Heart right ventricle (tissue), 16 donors: ENCODE measurements at regions not wholly inside any gene's neighbourhood (a gene's known extent, or its start where the extent isn't known, plus 50 kb on each side); places are given as distances from the start of the nearest gene placed in this dataset.

Source experiments
- ATAC-seq, 8 donors: fragments of 200-7000 bp; cut with Tn5 transposase; one replicate each; pipeline ENCODE4 v1.9.1; 2020; ENCODE audit warnings: mild to moderate bottlenecking in 8 of 8, moderate library complexity in 8 of 8, moderate number of reproducible peaks in 1 of 8
- DNase-seq, 2 donors: peaks; one replicate each; pipeline ENCODE4 v3.0.0-alpha.2; 2020
- H3K27ac ChIP-seq, 10 donors: fragments of 200-600 bp; sonication (generic) in 2 of 10; one replicate each; pipeline versions ENCODE4 v1.5.0 to v1.8.0; 2020 to 2022; ENCODE audit warnings: mild to moderate bottlenecking in 3 of 10
- H3K27me3 ChIP-seq, 7 donors: fragments of 200-600 bp; one replicate each; pipeline ENCODE4 v1.8.0; 2021 to 2022; ENCODE audit warnings: mild to moderate bottlenecking in 2 of 7
- H3K36me3 ChIP-seq, 9 donors: fragments of 200-600 bp; sonication (generic) in 1 of 9; one replicate each; pipeline versions ENCODE4 v1.5.0 to v1.8.0; 2020 to 2022; ENCODE audit warnings: mild to moderate bottlenecking in 2 of 9
- H3K4me1 ChIP-seq, 9 donors: fragments of 200-600 bp; sonication (generic) in 1 of 9; one replicate each; pipeline versions ENCODE4 v1.5.0 to v1.8.0; 2020 to 2022; ENCODE audit warnings: mild to moderate bottlenecking in 4 of 9
- H3K4me3 ChIP-seq, 10 donors: fragments of 200-600 bp; sonication (generic) in 2 of 10; one replicate each; pipeline versions ENCODE4 v1.5.0 to v1.8.0; 2020 to 2022; ENCODE audit warnings: mild to moderate bottlenecking in 7 of 10, moderate library complexity in 2 of 10
- H3K9me3 ChIP-seq, 11 donors: fragments of 200-600 bp in 10 of 11; sonication (generic) in 2 of 11; one replicate each; pipeline versions ENCODE4 v1.5.0 to v1.8.0; 2013 to 2022; ENCODE audit warnings: mild to moderate bottlenecking in 2 of 11, control low read depth in 1 of 11, moderate library complexity in 1 of 11
- CTCF ChIP-seq, 9 donors: fragments of 200-600 bp; sonication (generic) in 2 of 9; IDR thresholded peaks; one replicate each; pipeline versions ENCODE4 v1.5.0 to v1.8.0; 2021 to 2022; ENCODE audit warnings: antibody characterized with exemption in 9 of 9, mild to moderate bottlenecking in 5 of 9, moderate library complexity in 1 of 9
- WGBS, 2 donors: extraction: QIAGEN DNeasy Blood & Tissue Kit; methylation state at CpG; one replicate each; pipeline ENCODE4 v1.1.7; 2013; ENCODE audit warnings: inconsistent platforms in 1 of 2; 5-methylcytosine and 5-hydroxymethylcytosine counted together
- intact Hi-C, 10 donors: fragments of 100-400 bp; cut with DNase I; formaldehyde crosslinking; loops; one replicate each; pipeline versions ENCODE4 v1.11.1 to v1.14.2; 2022
- donor health status: Arrhythmogenic right ventricular cardiomyopathy.
- donor health status: ischemic (EF 13 %, LVEDD 7.1; RV severe dilation, severe dysfunction).
- donor health status: healthy with polysubstance abuse.
- donor health status: DM: no; HTN: yes; CAD: no.
- donor health status: DM: no; HTN: no; CAD: no.
- donor health status: ischemic (EF 25% LVEDD 6.9; RV normal size, moderate dysfunction).
- donor health status: ischemic (EF 25% LVEDD 5.7; RV mildly dilated, moderate dysfunction).
- donor health status: healthy.
- donor health status: DM: yes; HTN: yes; CAD: no.
- donor health status: Ischemic cardiomyopathy.
- donor health status: ischemic (EF 35%, LVEDD 5.7; RV mildly dilated, moderate dysfunction).
- donor health status: nonischemic (EF 11% LVEDD 7.7; RV severe dilation, severe dysfunction).
- donor health status: DM: yes; HTN: yes; CAD: no.
- donor health status: PGD.
- donor health status: ischemic (EF 29% LVEDD 5.4; RV normal size, mild dysfunction).
- donor health status: nonischemic (EF 23%, LVEDD 6.1; RV moderate dilation, normal function).

GRCh38 chr3:17932136-17932771 is 189.8 kb upstream of the TBC1D5 start:
- no peaks in the 10 kb centered on the region for H3K36me3 ChIP-seq
- H3K4me3 ChIP-seq: no peak overlapping the region
- 57 to 66% methylated on average over 2 of the region's 2 CpGs for WGBS, 2 donors
- peaks cover 0 to 6% (median 0%) of the 10 kb centered on the region in 9 donors for H3K4me1 ChIP-seq
- H3K27me3 ChIP-seq: peaks cover 0 to 5% (median 0%) of the 10 kb centered on the region in 7 donors
- no peak overlapping the region for H3K27ac ChIP-seq
- ATAC-seq (no peak), DNase-seq (no peak)
- intact Hi-C loops: no loop called here
- no peak for TF ChIP-seq CTCF (IDR thresholded peaks at IDR 0.05)
- peaks cover 0 to 8% (median 0%) of the 10 kb centered on the region in 11 donors for H3K9me3 ChIP-seq

GRCh38 chr3:17931131-17931530 is 188.7 kb upstream of the TBC1D5 start:
- 90 to 97% methylated on average over 1 of the region's 1 CpG for WGBS, 2 donors
- ATAC-seq (no peak), DNase-seq (no peak)
- Histone ChIP-seq H3K27ac (no peak overlapping the region), H3K4me1 (peaks cover 0 to 5% (median 0%) of the 10 kb centered on the region in 9 donors), H3K27me3 (peaks cover 0 to 5% (median 0%) of the 10 kb centered on the region in 7 donors), H3K9me3 (peaks cover 0 to 8% (median 0%) of the 10 kb centered on the region in 11 donors), H3K36me3 (no peaks in the 10 kb centered on the region), H3K4me3 (no peak overlapping the region)
- intact Hi-C loops: no loop called here
- TF ChIP-seq CTCF (IDR thresholded peaks at IDR 0.05): no peak

GRCh38 chr3:17928502-17929145 is 186.2 kb upstream of the TBC1D5 start:
- intact Hi-C loops: no loop called here
- no peaks in the 10 kb centered on the region for H3K36me3 ChIP-seq
- no peak for DNase-seq
- ATAC-seq: no peak
- H3K4me3 ChIP-seq: no peak overlapping the region
- no peaks in the 10 kb centered on the region for H3K4me1 ChIP-seq
- no peak for TF ChIP-seq CTCF (IDR thresholded peaks at IDR 0.05)
- peaks cover 0 to 8% (median 0%) of the 10 kb centered on the region in 11 donors for H3K9me3 ChIP-seq
- 84 to 92% methylated on average over 4 of the region's 4 CpGs for WGBS, 2 donors
- H3K27ac ChIP-seq: no peak overlapping the region
- peaks cover 0 to 3% (median 0%) of the 10 kb centered on the region in 7 donors for H3K27me3 ChIP-seq

GRCh38 chr3:17927036-17927435 is 184.6 kb upstream of the TBC1D5 start:
- peaks cover 0 to 8% (median 0%) of the 10 kb centered on the region in 11 donors for H3K9me3 ChIP-seq
- ATAC-seq (no peak), DNase-seq (no peak)
- WGBS, 2 donors: 32 to 40% methylated on average over 3 of the region's 3 CpGs
- no peaks in the 10 kb centered on the region for H3K36me3 ChIP-seq
- intact Hi-C loops: no loop called here
- no peaks in the 10 kb centered on the region for H3K4me1 ChIP-seq
- H3K27me3 ChIP-seq: peaks cover 0 to 3% (median 0%) of the 10 kb centered on the region in 7 donors
- H3K4me3 ChIP-seq: no peak overlapping the region
- no peak overlapping the region for H3K27ac ChIP-seq
- TF ChIP-seq CTCF (IDR thresholded peaks at IDR 0.05): no peak
